HG02981 (cell line): ENCODE measurements at regions not wholly inside any gene's neighbourhood (a gene's known extent, or its start where the extent isn't known, plus 50 kb on each side); places are given as distances from the start of the nearest gene placed in this dataset.

ENCODE experiments used
- ATAC-seq: cut with Tn5 transposase; IDR thresholded peaks from one replicate; pipeline ENCODE4 v1.9.1; 2021; ENCODE audit warnings: mild to moderate bottlenecking, moderate library complexity; ENCODE audit not compliant: unreplicated experiment

DNA sequence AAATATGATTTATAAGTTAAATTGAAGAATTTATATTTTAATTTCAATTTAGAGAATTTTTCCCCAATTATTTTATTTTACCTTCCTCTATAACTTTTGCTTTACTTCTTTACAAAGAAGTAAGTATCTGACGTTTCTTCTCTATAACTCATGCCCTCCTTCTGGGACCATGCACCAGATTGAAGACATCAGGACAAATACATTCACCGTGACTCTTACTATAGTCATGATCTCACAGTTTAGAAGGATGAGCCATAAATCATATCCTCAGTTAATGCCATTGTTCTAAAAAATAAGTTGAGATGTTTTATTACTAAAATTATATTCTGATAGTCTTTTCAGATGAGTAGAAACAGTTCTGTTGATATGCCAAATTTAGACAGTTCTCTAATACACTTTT, 279.3 kb downstream of the TMX3 start:
- no peak for ATAC-seq

DNA sequence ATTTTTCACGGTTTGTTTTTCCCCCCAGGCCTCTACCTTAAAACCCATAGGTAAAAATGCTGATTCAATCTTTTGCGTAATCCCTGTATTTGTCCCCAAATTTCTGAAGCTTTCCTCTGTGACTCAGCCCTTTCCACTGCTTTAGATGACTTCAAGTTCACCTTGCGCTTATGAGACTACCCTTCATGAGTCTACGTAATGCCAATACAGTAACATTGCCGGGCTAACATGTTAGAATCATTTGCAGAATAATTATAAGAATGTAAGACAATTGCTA, 283.0 kb downstream of the TMX3 start:
- ATAC-seq, result no peak

- ATAC-seq, result no peak
Measured at GRCh38 chr18:68431111-68431921, 283.6 kb downstream of the TMX3 start.

GRCh38 chr18:68429841-68430240, 285.1 kb downstream of the TMX3 start:
- no peak for ATAC-seq

GRCh38 chr18:68429111-68429510, 285.8 kb downstream of the TMX3 start:
- ATAC-seq, result no peak

DNA sequence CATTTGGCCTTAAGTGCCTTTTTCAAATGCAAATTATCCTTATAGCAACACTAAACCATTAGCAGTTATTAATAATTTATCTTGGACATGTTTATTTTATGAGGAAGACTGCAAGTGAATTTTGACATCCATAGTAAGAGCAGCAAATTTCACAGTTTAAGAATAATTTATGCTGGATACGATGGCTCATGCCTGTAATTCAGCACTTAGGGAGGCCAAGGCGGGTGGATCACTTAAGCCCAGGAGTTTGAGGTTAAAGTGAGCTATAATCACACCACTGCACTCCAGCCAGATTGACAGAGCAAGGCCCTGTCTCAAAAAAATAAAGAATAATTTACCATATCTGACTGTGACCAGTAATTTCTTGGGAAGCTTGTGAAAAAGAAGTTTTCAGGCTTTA, 286.2 kb downstream of the TMX3 start:
- no peak for ATAC-seq

DNA sequence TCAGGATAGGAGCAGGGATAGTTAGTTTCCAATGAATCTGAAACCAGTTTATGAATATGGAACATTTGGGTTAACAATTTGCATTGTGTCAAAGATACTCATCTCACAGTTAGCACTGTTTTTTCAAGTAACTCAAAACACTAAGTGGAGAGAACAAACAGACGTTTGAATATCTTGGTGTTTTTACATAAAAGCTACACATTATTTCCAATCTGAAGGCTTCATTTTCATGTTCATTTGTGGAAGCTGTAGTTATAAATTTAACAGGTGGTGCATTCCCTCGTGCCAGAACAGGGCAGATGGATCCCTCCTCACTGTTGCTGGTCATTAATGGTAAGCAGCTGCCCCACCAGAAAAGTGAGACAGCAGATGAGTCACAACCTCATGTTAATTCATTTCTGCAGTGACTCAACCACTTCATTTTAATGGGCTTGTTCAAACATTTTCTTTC, 286.9 kb downstream of the TMX3 start:
- ATAC-seq, result no peak

- no peak for ATAC-seq
Measured at GRCh38 chr18:68426731-68427315, 288.1 kb downstream of the TMX3 start.

GRCh38 chr18:68418881-68419280, 296.0 kb downstream of the TMX3 start:
- no peak for ATAC-seq

DNA sequence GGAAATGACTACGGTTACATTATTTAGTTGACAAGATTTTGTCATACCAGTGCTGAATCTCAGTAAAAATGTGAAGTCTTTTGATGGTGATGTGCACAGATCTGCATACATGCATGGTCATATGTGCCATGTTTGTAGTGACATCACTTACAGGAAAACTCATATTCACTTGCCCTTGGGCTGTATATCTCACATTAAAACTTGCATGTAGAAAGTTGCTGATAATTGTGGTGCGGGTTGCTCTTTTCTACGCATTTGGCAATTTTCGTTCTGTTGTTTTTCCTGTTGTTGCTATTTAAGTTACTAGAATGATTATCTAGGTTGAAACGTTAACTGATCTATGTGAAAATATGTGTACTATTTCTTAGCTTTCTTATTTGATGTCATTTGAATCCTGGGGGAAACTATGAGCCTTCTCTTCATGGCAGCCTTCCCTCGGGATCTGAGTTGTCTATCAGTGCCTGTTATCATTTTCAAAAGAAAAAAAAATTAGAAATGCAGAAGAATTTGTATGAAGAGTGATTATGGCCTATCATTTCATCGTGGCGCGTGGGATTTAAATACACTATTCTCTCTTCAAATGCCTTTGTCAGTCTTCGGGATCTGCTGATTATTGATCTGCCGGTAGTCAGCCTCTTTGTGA, 296.6 kb downstream of the TMX3 start:
- no peak for ATAC-seq

DNA sequence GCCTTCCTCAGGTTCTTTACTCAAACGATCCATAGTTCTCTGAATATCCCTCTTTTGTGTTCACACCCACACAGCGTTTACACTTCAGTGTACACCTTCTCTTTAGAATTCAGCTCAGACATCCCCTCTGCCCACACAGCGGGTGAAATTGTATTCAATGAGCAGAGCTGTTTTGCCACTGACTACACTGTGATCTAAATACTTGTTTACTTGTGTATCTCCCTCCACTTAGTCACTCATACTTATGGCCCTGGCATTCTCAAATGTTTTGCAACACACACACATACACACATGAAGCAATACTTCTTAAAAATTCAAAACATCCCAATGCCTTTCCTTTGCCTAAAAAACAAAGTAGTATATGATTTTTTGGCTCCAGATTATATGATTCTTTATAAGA, 297.1 kb downstream of the TMX3 start:
- no peak for ATAC-seq

- no peak for ATAC-seq
Measured at GRCh38 chr18:68417166-68417799, 297.6 kb downstream of the TMX3 start.

DNA sequence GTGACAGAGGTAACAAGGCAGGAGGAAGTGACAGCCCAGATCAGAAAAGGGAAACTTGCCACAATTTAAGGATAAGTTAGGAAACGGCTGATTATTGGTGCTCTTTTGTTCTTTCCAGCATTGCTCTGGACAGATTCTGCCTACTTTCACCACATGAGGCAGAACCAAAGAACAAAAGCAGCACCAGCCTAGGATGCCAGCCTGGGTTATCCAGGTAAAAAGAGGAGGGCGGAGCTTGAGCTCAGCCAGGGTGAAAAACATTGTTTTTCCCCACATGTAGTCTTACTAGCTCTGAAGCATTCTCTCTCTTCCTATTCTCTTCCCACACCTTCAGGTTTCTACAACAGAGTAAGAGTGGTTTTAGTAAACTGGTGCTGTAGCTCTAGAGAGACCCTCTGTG, 300.5 kb downstream of the TMX3 start:
- no peak for ATAC-seq

- no peak for ATAC-seq
Measured at GRCh38 chr18:68409576-68409975, 305.3 kb downstream of the TMX3 start.

DNA sequence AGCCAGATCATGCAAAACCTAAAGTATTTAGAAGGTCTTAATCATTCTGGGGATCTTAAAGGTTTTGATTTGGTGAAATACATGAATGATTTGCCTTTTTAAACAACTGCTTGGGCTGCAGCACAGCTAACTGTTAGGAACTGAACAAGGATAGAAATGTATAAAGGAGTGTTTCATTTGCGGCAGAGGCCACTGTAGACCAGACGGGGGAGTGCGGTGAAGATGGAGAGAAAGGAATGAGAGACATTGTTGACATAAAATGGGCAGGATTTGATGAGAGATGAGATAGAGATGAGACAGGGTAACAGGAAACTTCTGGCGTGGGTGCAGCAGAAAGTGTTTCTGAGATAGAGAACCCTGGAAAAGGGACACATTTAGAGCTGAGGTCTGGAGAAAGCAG, 308.1 kb downstream of the TMX3 start:
- ATAC-seq, result no peak

GRCh38 chr18:68402784-68403183, 312.1 kb downstream of the TMX3 start:
- ATAC-seq, result no peak

GRCh38 chr18:68400889-68401288, 314.0 kb downstream of the TMX3 start:
- no peak for ATAC-seq

DNA sequence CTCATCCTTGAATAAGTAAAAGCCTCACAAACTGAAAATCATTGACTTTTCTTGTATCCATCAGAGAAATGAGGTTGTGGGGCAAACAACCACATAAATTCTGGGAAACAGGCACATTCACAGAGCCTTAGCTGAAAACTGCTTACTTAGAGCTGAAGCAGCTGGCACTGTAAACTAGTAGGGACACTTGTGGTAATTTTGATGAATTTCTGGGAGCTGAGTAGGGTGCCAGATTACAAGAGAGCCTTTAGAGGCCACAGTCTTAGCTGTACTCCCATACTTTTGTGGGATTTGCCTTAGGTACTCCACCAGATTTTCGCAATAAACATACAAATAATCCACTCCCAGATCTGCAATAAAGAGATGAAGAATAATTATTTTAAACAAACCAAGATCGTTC, 315.2 kb downstream of the TMX3 start:
- ATAC-seq, result no peak

- ATAC-seq, result no peak
Measured at GRCh38 chr18:68397241-68398035, 317.5 kb downstream of the TMX3 start.

GRCh38 chr18:68394705-68395104, 320.2 kb downstream of the TMX3 start:
- ATAC-seq, result no peak

GRCh38 chr18:68391801-68392200, 323.1 kb downstream of the TMX3 start:
- no peak for ATAC-seq
